ENCODE measurements at regions not wholly inside any gene's neighbourhood (a gene's known extent, or its start where the extent isn't known, plus 50 kb on each side); places are given as distances from the start of the nearest gene placed in this dataset.

DNA sequence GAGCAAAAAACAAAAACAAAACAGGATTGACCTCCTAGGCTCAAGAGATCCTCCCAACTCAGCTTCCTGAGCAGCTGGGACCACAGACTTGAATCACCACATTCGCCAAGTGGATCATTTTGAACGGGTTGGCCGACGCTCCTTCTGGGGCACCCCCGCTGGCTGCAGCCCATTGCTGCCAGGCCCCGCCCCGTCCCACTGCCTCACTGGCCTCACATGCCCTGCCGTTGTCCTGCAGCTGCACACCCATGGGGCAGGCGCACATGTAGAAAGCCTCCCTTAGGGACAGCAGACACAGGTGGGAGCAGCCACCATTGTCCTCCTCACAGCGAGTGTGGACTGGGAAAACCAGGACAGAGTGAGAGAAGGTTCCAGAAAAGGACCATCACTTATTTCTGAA, 154.5 kb downstream of the CRYBB2 start:
- TF ChIP-seq EZH2phosphoT487 (IDR thresholded peaks at IDR 0.05; ENCODE audit: insufficient read depth, low read depth) (no peak), EZH2 (IDR thresholded peaks at IDR 0.05; ENCODE audit: insufficient read depth, poor library complexity, severe bottlenecking) (no peak)

All from GM23248 (cell line).